HepG2 (cell line): ENCODE measurements at regions not wholly inside any gene's neighbourhood (a gene's known extent, or its start where the extent isn't known, plus 50 kb on each side); places are given as distances from the start of the nearest gene placed in this dataset.

Experiments used
- ATAC-seq: fragments of 200-7000 bp; cut with Tn5 transposase; 3 replicates; pipeline ENCODE4 v1.9.1; 2020; ENCODE audit warnings: mild to moderate bottlenecking, moderate library complexity
- BruUV-seq: library from RNA; stranded (reverse); fragments of 400-500 nt; replicated peaks from 2 replicates; lab custom pipeline; 2021; lab: Mats Ljungman, UMichigan
- CTCF ChIA-PET: fragments of 300-600 bp; formaldehyde crosslinking; extraction: SDS; loops from one replicate; lab custom pipeline; 2021; ENCODE audit warnings: low total read pairs, inconsistent platforms, low intra/inter-chr PET ratio; lab: Yijun Ruan, JAX
- POLR2A ChIA-PET: fragments of 350-600 bp; sonication (Branson Sonifier 250); formaldehyde crosslinking; loops from one replicate; lab custom pipeline; 2020; ENCODE audit warnings: antibody characterized with exemption, inconsistent platforms; lab: Yijun Ruan, JAX
- DNase-seq: peaks from one replicate; pipeline ENCODE4 v3.0.0-alpha.2; 2015; ENCODE audit warnings: low spot score
- FAIRE-seq: peaks from 3 replicates; lab custom pipeline; 2011; peaks lifted over from hg19 to GRCh38; lab: Jason Lieb, UNC
- H2AFZ ChIP-seq: one replicate; pipeline ENCODE4 v1.6.1; 2011; ENCODE audit warnings: low read length, inconsistent platforms
- H3K27ac ChIP-seq: fragments of 300-600 bp; 3 replicates; pipeline ENCODE4 v1.8.0; 2011; ENCODE audit warnings: mixed run types, mild to moderate bottlenecking, mixed read lengths, low read length, inconsistent platforms; ENCODE audit not compliant: insufficient read depth; ENCODE audit errors: extremely low read length
- H3K27me3 ChIP-seq, 2 experiments: fragments of 200-600 bp in 1 of 2; 2 replicates in 1 of 2; 3 replicates in 1 of 2; pipeline versions ENCODE4 v1.6.0 to v1.8.0; 2011; ENCODE audit warnings: low read length in 2 of 2, mild to moderate bottlenecking in 2 of 2, moderate library complexity in 2 of 2, inconsistent platforms in 1 of 2; ENCODE audit not compliant: insufficient read depth in 2 of 2, control insufficient read depth in 1 of 2
- H3K36me3 ChIP-seq, 2 experiments: fragments of 200-600 bp in 1 of 2; replicated peaks in 1 of 2; 2 replicates in 1 of 2; 3 replicates in 1 of 2; pipeline versions ENCODE4 v1.5.1 to v1.8.0; 2011; ENCODE audit warnings: low read length in 2 of 2, inconsistent platforms in 1 of 2; ENCODE audit not compliant: insufficient read depth in 2 of 2, control insufficient read depth in 1 of 2
- H3K4me1 ChIP-seq: 2 replicates; pipeline ENCODE4 v1.5.1; 2012; ENCODE audit warnings: low read length, inconsistent platforms; ENCODE audit not compliant: insufficient read depth
- H3K4me2 ChIP-seq: 2 replicates; pipeline ENCODE4 v1.6.0; 2011; ENCODE audit warnings: low read depth, low read length, inconsistent platforms
- H3K4me3 ChIP-seq, 3 experiments: fragments of 200-600 bp in 1 of 3; sonication (generic), shearing (Covaris generic) in 1 of 3; replicated peaks in 1 of 3; 2 replicates each; pipeline ENCODE4 v1.5.1; 2011 to 2016; ENCODE audit warnings: low read length in 3 of 3, inconsistent platforms in 2 of 3, low read depth in 2 of 3, mild to moderate bottlenecking in 2 of 3, control low read depth in 1 of 3, mixed read lengths in 1 of 3; ENCODE audit not compliant: insufficient read depth in 1 of 3
- H3K79me2 ChIP-seq: one replicate; pipeline ENCODE4 v1.6.1; 2011; ENCODE audit warnings: low read length, inconsistent platforms; ENCODE audit not compliant: insufficient read depth
- H3K9ac ChIP-seq: 2 replicates; pipeline ENCODE4 v1.6.0; 2011; ENCODE audit warnings: mild to moderate bottlenecking, low read depth, low read length, inconsistent platforms; ENCODE audit not compliant: insufficient read depth
- H3K9me3 ChIP-seq: 2 replicates; pipeline ENCODE4 v1.5.1; 2012; ENCODE audit warnings: mild to moderate bottlenecking, low read length
- H4K20me1 ChIP-seq: 2 replicates; pipeline ENCODE4 v1.6.0; 2011; ENCODE audit warnings: inconsistent platforms, mild to moderate bottlenecking, low read length, moderate library complexity; ENCODE audit not compliant: insufficient read depth
- ATAD3A ChIP-seq: sonication (generic); formaldehyde crosslinking; IDR thresholded peaks from 2 replicates; pipeline ENCODE4 v1.4.0; 2020; ENCODE audit warnings: missing genetic modification reagents
- ELF1 ChIP-seq: sonication (generic); formaldehyde crosslinking; IDR thresholded peaks from 2 replicates; pipeline ENCODE4 v1.4.0; 2020; ENCODE audit warnings: missing genetic modification reagents
- EZH2 ChIP-seq: conservative IDR thresholded peaks from 2 replicates; pipeline ENCODE4 v1.6.1; 2012; ENCODE audit warnings: mild to moderate bottlenecking, low read depth, low read length, moderate library complexity
- HNF4A ChIP-seq: sonication (generic); formaldehyde crosslinking; IDR thresholded peaks from 2 replicates; pipeline ENCODE4 v1.4.0; 2020; ENCODE audit warnings: missing genetic modification reagents
- MED13 ChIP-seq: sonication (generic); formaldehyde crosslinking; IDR thresholded peaks from 2 replicates; pipeline ENCODE4 v1.5.0; 2020; ENCODE audit warnings: missing genetic modification reagents
- REPIN1 ChIP-seq: sonication (generic); formaldehyde crosslinking; IDR thresholded peaks from 2 replicates; pipeline ENCODE4 v1.8.0; 2022; ENCODE audit warnings: missing genetic modification reagents, low read depth, mild to moderate bottlenecking, borderline replicate concordance
- TOPORS ChIP-seq: sonication (generic); formaldehyde crosslinking; IDR thresholded peaks from 2 replicates; pipeline ENCODE4 v1.8.0; 2023; ENCODE audit warnings: mild to moderate bottlenecking, missing genetic modification reagents
- ZBTB7A ChIP-seq: sonication (generic); formaldehyde crosslinking; IDR thresholded peaks from 2 replicates; pipeline ENCODE4 v1.8.0; 2022; ENCODE audit warnings: mild to moderate bottlenecking, missing genetic modification reagents
- ZFP36L1 ChIP-seq: sonication (generic); formaldehyde crosslinking; IDR thresholded peaks from 2 replicates; pipeline ENCODE4 v1.8.0; 2022; ENCODE audit warnings: mild to moderate bottlenecking, missing genetic modification reagents, moderate library complexity
- ZNF382 ChIP-seq: sonication (generic); formaldehyde crosslinking; IDR thresholded peaks from 2 replicates; pipeline ENCODE4 v1.5.0; 2020; ENCODE audit warnings: missing genetic modification reagents, mild to moderate bottlenecking, borderline replicate concordance
- ZNF484 ChIP-seq: sonication (generic); formaldehyde crosslinking; IDR thresholded peaks from 2 replicates; pipeline ENCODE4 v1.5.1; 2020; ENCODE audit warnings: mild to moderate bottlenecking, low read depth, missing genetic modification reagents, borderline replicate concordance
- ZNF557 ChIP-seq: sonication (generic); formaldehyde crosslinking; IDR thresholded peaks from 2 replicates; pipeline ENCODE4 v1.4.0; 2020; ENCODE audit warnings: missing genetic modification reagents
- ZNF747 ChIP-seq: sonication (generic); formaldehyde crosslinking; IDR thresholded peaks from 2 replicates; pipeline ENCODE4 v1.8.1; 2023; ENCODE audit warnings: missing genetic modification reagents, mild to moderate bottlenecking, borderline replicate concordance
- WGBS: methylation state at CpG from one replicate; pipeline ENCODE4 v1.1.6; 2017; ENCODE audit warnings: low lambda C conversion rate; 5-methylcytosine and 5-hydroxymethylcytosine counted together
- in situ Hi-C: cut with HindIII; loops from 2 replicates; pipeline ENCODE4 v1.10.0; 2017; ENCODE audit warnings: low pct_unique_long_range_greater_than_20kb; ENCODE audit not compliant: extremely low pct_ligation_motif_present
- intact Hi-C: fragments of 100-400 bp; cut with micrococcal nuclease; formaldehyde crosslinking; loops from one replicate; pipeline ENCODE4 v1.10.0; 2022; ENCODE audit not compliant: unreplicated experiment
- TF ChIP-seq, protein P1 (sequence below): sonication (generic); formaldehyde crosslinking; IDR thresholded peaks from 2 replicates; pipeline ENCODE4 v1.4.0; 2020; ENCODE audit warnings: missing genetic modification reagents, borderline replicate concordance
- TF ChIP-seq, protein P2 (sequence below): sonication (generic); formaldehyde crosslinking; IDR thresholded peaks from 2 replicates; pipeline ENCODE4 v1.5.1; 2020; ENCODE audit warnings: mild to moderate bottlenecking, missing genetic modification reagents, moderate library complexity
- TF ChIP-seq, protein P3 (sequence below): sonication (generic); formaldehyde crosslinking; IDR thresholded peaks from 2 replicates; pipeline ENCODE4 v1.5.1; 2020; ENCODE audit warnings: mild to moderate bottlenecking, missing genetic modification reagents, moderate library complexity

DNA sequence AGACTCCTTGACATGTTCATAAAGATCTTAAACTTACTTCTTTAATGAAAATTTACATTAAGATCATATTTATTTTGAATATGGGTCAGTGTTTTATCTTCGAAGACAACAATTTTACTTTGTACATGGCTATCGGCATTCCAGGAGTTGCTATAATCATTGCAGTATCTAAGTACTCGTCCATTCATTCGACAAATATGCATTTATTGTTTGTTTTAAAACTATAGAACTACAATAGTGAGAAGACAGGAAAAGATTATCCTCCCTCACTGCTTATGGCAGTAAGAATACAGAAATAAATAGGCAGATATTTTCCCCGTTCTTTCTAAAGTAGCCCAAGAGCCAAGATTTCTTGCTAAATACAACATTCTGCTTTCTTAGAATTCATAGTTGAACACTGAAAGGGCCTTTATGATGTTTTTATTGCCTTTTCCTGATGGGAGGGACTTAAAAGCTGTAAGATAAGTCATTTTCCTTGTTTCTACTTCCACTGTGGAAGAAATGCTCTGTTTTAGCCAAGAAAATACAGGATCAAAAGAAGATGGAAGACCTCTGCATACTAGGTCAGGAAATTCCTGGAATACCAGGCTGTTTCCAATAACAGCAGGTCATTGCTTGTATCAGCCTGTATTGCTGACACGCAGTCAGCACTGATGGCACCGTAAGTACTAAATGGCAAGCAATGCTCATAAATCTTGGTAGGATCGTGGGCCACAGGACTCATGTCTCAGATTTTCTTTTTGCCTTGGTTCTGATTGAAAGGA lies 521.0 kb upstream of the ATP2B1 start:
- in situ Hi-C loops (no loop called here), intact Hi-C loops (no loop called here)
- BruUV-seq = no TSS peak
- H3K4me2 ChIP-seq = no peak overlapping the region
- CTCF ChIA-PET = no interaction called here
- H3K27ac ChIP-seq = no peak overlapping the region
- H3K4me1 ChIP-seq = no peaks in the 10 kb centered on the region
- DNase-seq = no peak
- no peak overlapping the region for H2AFZ ChIP-seq
- no peaks in the 10 kb centered on the region for H3K36me3 ChIP-seq
- FAIRE-seq = no peak
- no peak for ATAC-seq
- H3K9me3 ChIP-seq = peaks cover 45% of the 10 kb centered on the region
- H4K20me1 ChIP-seq = no peaks in the 10 kb centered on the region
- 39% methylated on average over 8 of the region's 8 CpGs for WGBS
- H3K79me2 ChIP-seq = no peaks in the 10 kb centered on the region
- no peak for TF ChIP-seq ZNF484
- no peak for TF ChIP-seq ZNF557
- TF ChIP-seq ZNF747 (CRISPR knock-in tag) = no peak
- no peak for TF ChIP-seq ELF1 (CRISPR knock-in tag)
- TF ChIP-seq EZH2 = no peak
- TF ChIP-seq ZFP36L1 (CRISPR knock-in tag) = no peak
- no peak for TF ChIP-seq HNF4A (CRISPR knock-in tag)
- TF ChIP-seq, protein P1, sequence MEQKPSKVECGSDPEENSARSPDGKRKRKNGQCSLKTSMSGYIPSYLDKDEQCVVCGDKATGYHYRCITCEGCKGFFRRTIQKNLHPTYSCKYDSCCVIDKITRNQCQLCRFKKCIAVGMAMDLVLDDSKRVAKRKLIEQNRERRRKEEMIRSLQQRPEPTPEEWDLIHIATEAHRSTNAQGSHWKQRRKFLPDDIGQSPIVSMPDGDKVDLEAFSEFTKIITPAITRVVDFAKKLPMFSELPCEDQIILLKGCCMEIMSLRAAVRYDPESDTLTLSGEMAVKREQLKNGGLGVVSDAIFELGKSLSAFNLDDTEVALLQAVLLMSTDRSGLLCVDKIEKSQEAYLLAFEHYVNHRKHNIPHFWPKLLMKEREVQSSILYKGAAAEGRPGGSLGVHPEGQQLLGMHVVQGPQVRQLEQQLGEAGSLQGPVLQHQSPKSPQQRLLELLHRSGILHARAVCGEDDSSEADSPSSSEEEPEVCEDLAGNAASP (CRISPR knock-in tag) = no peak
- TF ChIP-seq MED13 (CRISPR knock-in tag) = no peak
- no peak for TF ChIP-seq TOPORS (CRISPR knock-in tag)
- no peak for TF ChIP-seq REPIN1 (CRISPR knock-in tag)
- TF ChIP-seq, protein P2, sequence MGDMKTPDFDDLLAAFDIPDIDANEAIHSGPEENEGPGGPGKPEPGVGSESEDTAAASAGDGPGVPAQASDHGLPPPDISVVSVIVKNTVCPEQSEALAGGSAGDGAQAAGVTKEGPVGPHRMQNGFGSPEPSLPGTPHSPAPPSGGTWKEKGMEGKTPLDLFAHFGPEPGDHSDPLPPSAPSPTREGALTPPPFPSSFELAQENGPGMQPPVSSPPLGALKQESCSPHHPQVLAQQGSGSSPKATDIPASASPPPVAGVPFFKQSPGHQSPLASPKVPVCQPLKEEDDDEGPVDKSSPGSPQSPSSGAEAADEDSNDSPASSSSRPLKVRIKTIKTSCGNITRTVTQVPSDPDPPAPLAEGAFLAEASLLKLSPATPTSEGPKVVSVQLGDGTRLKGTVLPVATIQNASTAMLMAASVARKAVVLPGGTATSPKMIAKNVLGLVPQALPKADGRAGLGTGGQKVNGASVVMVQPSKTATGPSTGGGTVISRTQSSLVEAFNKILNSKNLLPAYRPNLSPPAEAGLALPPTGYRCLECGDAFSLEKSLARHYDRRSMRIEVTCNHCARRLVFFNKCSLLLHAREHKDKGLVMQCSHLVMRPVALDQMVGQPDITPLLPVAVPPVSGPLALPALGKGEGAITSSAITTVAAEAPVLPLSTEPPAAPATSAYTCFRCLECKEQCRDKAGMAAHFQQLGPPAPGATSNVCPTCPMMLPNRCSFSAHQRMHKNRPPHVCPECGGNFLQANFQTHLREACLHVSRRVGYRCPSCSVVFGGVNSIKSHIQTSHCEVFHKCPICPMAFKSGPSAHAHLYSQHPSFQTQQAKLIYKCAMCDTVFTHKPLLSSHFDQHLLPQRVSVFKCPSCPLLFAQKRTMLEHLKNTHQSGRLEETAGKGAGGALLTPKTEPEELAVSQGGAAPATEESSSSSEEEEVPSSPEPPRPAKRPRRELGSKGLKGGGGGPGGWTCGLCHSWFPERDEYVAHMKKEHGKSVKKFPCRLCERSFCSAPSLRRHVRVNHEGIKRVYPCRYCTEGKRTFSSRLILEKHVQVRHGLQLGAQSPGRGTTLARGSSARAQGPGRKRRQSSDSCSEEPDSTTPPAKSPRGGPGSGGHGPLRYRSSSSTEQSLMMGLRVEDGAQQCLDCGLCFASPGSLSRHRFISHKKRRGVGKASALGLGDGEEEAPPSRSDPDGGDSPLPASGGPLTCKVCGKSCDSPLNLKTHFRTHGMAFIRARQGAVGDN = no peak
- no peak for TF ChIP-seq ZBTB7A (CRISPR knock-in tag)
- TF ChIP-seq ZNF382 = no peak
- TF ChIP-seq, protein P3, sequence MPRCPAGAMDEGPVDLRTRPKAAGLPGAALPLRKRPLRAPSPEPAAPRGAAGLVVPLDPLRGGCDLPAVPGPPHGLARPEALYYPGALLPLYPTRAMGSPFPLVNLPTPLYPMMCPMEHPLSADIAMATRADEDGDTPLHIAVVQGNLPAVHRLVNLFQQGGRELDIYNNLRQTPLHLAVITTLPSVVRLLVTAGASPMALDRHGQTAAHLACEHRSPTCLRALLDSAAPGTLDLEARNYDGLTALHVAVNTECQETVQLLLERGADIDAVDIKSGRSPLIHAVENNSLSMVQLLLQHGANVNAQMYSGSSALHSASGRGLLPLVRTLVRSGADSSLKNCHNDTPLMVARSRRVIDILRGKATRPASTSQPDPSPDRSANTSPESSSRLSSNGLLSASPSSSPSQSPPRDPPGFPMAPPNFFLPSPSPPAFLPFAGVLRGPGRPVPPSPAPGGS = no peak
- no peak for TF ChIP-seq ATAD3A (CRISPR knock-in tag)
- TF ChIP-seq, all 625 proteins: peak for 0
- POLR2A ChIA-PET = no interaction called here
- H3K27me3 ChIP-seq = no peaks in the 10 kb centered on the region
- no peak overlapping the region for H3K9ac ChIP-seq
- H3K4me3 ChIP-seq = no peak overlapping the region
